Upper lobe of left lung (tissue), 6 donors: ENCODE measurements at regions not wholly inside any gene's neighbourhood (a gene's known extent, or its start where the extent isn't known, plus 50 kb on each side); places are given as distances from the start of the nearest gene placed in this dataset.

Experiments
- ATAC-seq, 2 donors: fragments of 200-7000 bp; cut with Tn5 transposase; one replicate each; pipeline ENCODE4 v1.9.1; 2022; ENCODE audit warnings: mild to moderate bottlenecking in 2 of 2, moderate library complexity in 2 of 2; ENCODE audit not compliant: low FRiP score in 2 of 2
- DNase-seq, 2 donors: peaks; one replicate each; pipeline ENCODE4 v3.0.0-alpha.2; 2019 to 2020
- H3K27ac ChIP-seq, 4 donors: fragments of 200-600 bp; sonication (generic); one replicate each; pipeline ENCODE4 v1.5.1; 2016 to 2019
- H3K27me3 ChIP-seq, 4 donors: fragments of 200-600 bp; sonication (generic); one replicate each; pipeline ENCODE4 v1.5.1; 2017 to 2019
- H3K36me3 ChIP-seq, 4 donors: fragments of 200-600 bp; sonication (generic); one replicate each; pipeline ENCODE4 v1.5.1; 2016 to 2019
- H3K4me1 ChIP-seq, 4 donors: fragments of 200-600 bp; sonication (generic); one replicate each; pipeline ENCODE4 v1.5.1; 2018 to 2019
- H3K4me3 ChIP-seq, 4 donors: fragments of 200-600 bp; sonication (generic); one replicate each; pipeline ENCODE4 v1.5.1; 2017 to 2019; ENCODE audit warnings: mild to moderate bottlenecking in 2 of 4, moderate library complexity in 1 of 4
- H3K9me3 ChIP-seq, 4 donors: fragments of 200-600 bp; sonication (generic); one replicate each; pipeline ENCODE4 v1.5.1; 2018 to 2019
- CTCF ChIP-seq, 6 experiments: fragments of 450-650 bp in 4 of 6; fragments of 200-600 bp in 2 of 6; sonication (generic) in 2 of 6; IDR thresholded peaks; one replicate each; pipeline ENCODE4 v1.5.1; 2016 to 2019; ENCODE audit warnings: antibody characterized with exemption in 6 of 6
- EP300 ChIP-seq, 4 donors: sonication (generic); formaldehyde crosslinking; IDR thresholded peaks; one replicate each; pipeline ENCODE4 v1.5.1; 2017; ENCODE audit warnings: antibody characterized with exemption in 4 of 4, control low read depth in 2 of 4
- POLR2A ChIP-seq, 4 donors: fragments of 450-650 bp; IDR thresholded peaks; one replicate each; pipeline ENCODE4 v1.5.1; 2016 to 2017; ENCODE audit warnings: antibody characterized with exemption in 4 of 4, mild to moderate bottlenecking in 2 of 4
- POLR2AphosphoS5 ChIP-seq, 2 donors: sonication (generic); formaldehyde crosslinking; IDR thresholded peaks; one replicate each; pipeline ENCODE4 v1.5.1; 2017; ENCODE audit warnings: antibody characterized with exemption in 2 of 2
- WGBS, 2 donors: methylation state at CpG; one replicate each; pipeline ENCODE4 v1.1.5; 2017 to 2018; 5-methylcytosine and 5-hydroxymethylcytosine counted together
- donor health status: DM: no; HTN: no; CAD: no; lungs with moderate emphysema.
- donor health status: DM: no; HTN: yes; CAD: no; lungs with severe emphysema.

DNA sequence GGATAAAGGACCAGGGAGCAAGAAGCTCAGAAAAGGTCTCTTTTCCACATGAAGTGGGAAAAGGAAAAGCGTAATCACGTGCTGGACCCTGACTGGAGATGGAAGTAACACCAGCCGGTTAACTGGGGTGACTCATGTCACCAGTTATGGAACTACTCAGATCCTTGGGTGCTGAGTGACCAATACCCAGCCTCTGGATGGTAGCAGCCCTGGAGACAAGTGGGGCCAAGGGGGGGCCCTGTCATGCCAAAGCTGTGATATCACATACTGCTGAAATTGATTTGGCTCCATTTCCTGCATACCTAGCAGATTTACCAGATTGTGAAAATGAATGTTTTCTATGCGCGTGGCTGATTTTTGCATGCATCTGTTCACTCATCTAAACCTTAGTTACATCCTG, 158.9 kb downstream of the ZIC5 start:
- Histone ChIP-seq H3K9me3 (no peaks in the 10 kb centered on the region), H3K4me3 (no peak overlapping the region), H3K27me3 (no peaks in the 10 kb centered on the region), H3K36me3 (no peaks in the 10 kb centered on the region), H3K27ac (no peak overlapping the region), H3K4me1 (no peaks in the 10 kb centered on the region)
- 83 to 90% methylated on average over 5 of the region's 5 CpGs for WGBS, 2 donors
- no peak for TF ChIP-seq POLR2AphosphoS5 (IDR thresholded peaks at IDR 0.05)
- no peak for TF ChIP-seq POLR2A (IDR thresholded peaks at IDR 0.05)
- no peak for TF ChIP-seq CTCF (IDR thresholded peaks at IDR 0.05)
- no peak for TF ChIP-seq EP300 (IDR thresholded peaks at IDR 0.05)
- no peak for ATAC-seq
- DNase-seq, result no peak

- Histone ChIP-seq H3K4me1 (no peaks in the 10 kb centered on the region), H3K9me3 (no peaks in the 10 kb centered on the region), H3K36me3 (no peaks in the 10 kb centered on the region), H3K4me3 (no peak overlapping the region), H3K27ac (no peak overlapping the region), H3K27me3 (no peaks in the 10 kb centered on the region)
- DNase-seq (no peak), ATAC-seq (no peak)
- 75 to 81% methylated on average over 7 of the region's 7 CpGs for WGBS, 2 donors
- no peak for TF ChIP-seq EP300 (IDR thresholded peaks at IDR 0.05)
- no peak for TF ChIP-seq POLR2AphosphoS5 (IDR thresholded peaks at IDR 0.05)
- no peak for TF ChIP-seq CTCF (IDR thresholded peaks at IDR 0.05)
- TF ChIP-seq POLR2A (IDR thresholded peaks at IDR 0.05), result no peak
These were observed 160.4 kb downstream of the ZIC5 start for GRCh38 chr13:99811067-99811700.

DNA sequence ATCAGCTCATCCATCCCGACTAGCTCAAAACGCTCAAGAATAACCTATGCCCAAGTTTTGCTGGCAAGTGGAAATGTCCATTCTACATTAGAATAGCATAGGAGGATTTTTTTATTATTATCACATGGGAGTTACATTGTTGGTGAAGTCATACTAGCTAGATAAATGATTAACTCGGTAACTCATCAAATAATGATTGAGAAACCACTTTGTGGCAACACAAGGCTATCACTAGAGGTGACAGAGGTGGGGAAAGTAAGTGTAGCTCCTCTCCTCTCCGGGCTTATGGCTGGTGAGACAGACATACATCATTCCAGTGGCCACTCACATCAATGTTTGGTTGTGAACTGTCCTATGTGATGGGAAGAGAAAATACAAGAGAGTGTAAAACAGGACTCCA, 161.6 kb downstream of the ZIC5 start:
- 88% methylated on average over 4 of the region's 4 CpGs for whole genome bisulfite sequencing, 2 donors
- ATAC-seq (no peak), DNase-seq (no peak)
- Histone ChIP-seq H3K9me3 (no peaks in the 10 kb centered on the region), H3K27me3 (no peaks in the 10 kb centered on the region), H3K4me3 (no peak overlapping the region), H3K36me3 (no peaks in the 10 kb centered on the region), H3K27ac (no peak overlapping the region), H3K4me1 (no peaks in the 10 kb centered on the region)
- no peak for TF ChIP-seq POLR2A (IDR thresholded peaks at IDR 0.05)
- TF ChIP-seq POLR2AphosphoS5 (IDR thresholded peaks at IDR 0.05), result no peak
- no peak for TF ChIP-seq CTCF (IDR thresholded peaks at IDR 0.05)
- TF ChIP-seq EP300 (IDR thresholded peaks at IDR 0.05), result no peak

GRCh38 chr13:99809496-99809895, 162.1 kb downstream of the ZIC5 start:
- H3K9me3 ChIP-seq, result no peaks in the 10 kb centered on the region
- WGBS, 2 donors, result 86 to 94% methylated on average over 8 of the region's 8 CpGs
- H3K4me3 ChIP-seq, result no peak overlapping the region

More at GRCh38 chr13:99809496-99809895, 162.1 kb downstream of the ZIC5 start:
- Histone ChIP-seq H3K36me3 (no peaks in the 10 kb centered on the region), H3K4me1 (no peaks in the 10 kb centered on the region), H3K27ac (no peak overlapping the region), H3K27me3 (no peaks in the 10 kb centered on the region)
- DNase-seq (no peak), ATAC-seq (no peak)
- no peak for TF ChIP-seq EP300 (IDR thresholded peaks at IDR 0.05)
- TF ChIP-seq POLR2A (IDR thresholded peaks at IDR 0.05), result no peak
- TF ChIP-seq POLR2AphosphoS5 (IDR thresholded peaks at IDR 0.05), result no peak
- no peak for TF ChIP-seq CTCF (IDR thresholded peaks at IDR 0.05)
